ENCODE measurements at regions not wholly inside any gene's neighbourhood (a gene's known extent, or its start where the extent isn't known, plus 50 kb on each side); places are given as distances from the start of the nearest gene placed in this dataset.

- no peak overlapping the region for H2BK5ac ChIP-seq (ENCODE audit: insufficient read length, low read length)
- no peak for TF ChIP-seq CTCF (conservative IDR thresholded peaks at IDR 0.05)
- no peaks in the 10 kb centered on the region for H3K27me3 ChIP-seq (ENCODE audit: insufficient read depth, low read length)
- Mint-ChIP-seq H3K36me3 (ENCODE audit: insufficient read depth in 1 of 3, low read depth in 3 of 3) (no peaks in the 10 kb centered on the region; a peak in 1 of 7 replicates), H3K4me1 (peaks cover 12 to 16% of the 10 kb centered on the region in 2 experiments), H3K27ac (no peak overlapping the region), H3K9me3 (no peaks in the 10 kb centered on the region; a peak in 1 of 5 replicates), H3K4me3 (no peak overlapping the region), H3K27me3 (ENCODE audit: low read depth) (no peaks in the 10 kb centered on the region; the same call in 1 of the 2 replicates)
- WGBS (ENCODE audit: extremely low coverage, insufficient read length, low lambda C conversion rate) = no CpG with 5 or more reads among the region's 5 CpGs
- 0 out of 2 replicates have a peak, but pooled peaks cover 2% of the 10 kb centered on the region for H3K4me1 ChIP-seq (ENCODE audit: insufficient read depth, low read length)
- no peak overlapping the region for H2BK15ac ChIP-seq (ENCODE audit: low read depth, low read length)
- H3K27ac ChIP-seq (ENCODE audit: insufficient read length, low read depth, low read length) = no peak overlapping the region
- no peak overlapping the region for H3K18ac ChIP-seq (ENCODE audit: insufficient read length, low read depth, low read length)
- no peak overlapping the region for H2AFZ ChIP-seq (ENCODE audit: low read length)
- no peak overlapping the region for H2BK20ac ChIP-seq (ENCODE audit: low read depth, low read length, poor library complexity, severe bottlenecking)
- H4K5ac ChIP-seq (ENCODE audit: insufficient read length, low read depth, low read length) = no peak overlapping the region
- H4K8ac ChIP-seq (replicated peaks; ENCODE audit: insufficient read length, low read depth, low read length) = no peak overlapping the region
- no peak overlapping the region for H3K56ac ChIP-seq (ENCODE audit: insufficient read length, low read depth, low read length)
- no peak overlapping the region for H3K4me2 ChIP-seq (ENCODE audit: insufficient read depth, insufficient read length, low read length)
- H2BK12ac ChIP-seq (ENCODE audit: insufficient read length, low read depth, low read length) = no peak overlapping the region
- H4K91ac ChIP-seq (ENCODE audit: insufficient read length, low read depth, low read length) = no peak overlapping the region
- H3K9me3 ChIP-seq (ENCODE audit: control insufficient read depth, low read depth, low read length) = no peaks in the 10 kb centered on the region
- no peaks in the 10 kb centered on the region for H4K20me1 ChIP-seq (ENCODE audit: control insufficient read depth, insufficient read depth, insufficient read length)
- H3K23ac ChIP-seq (ENCODE audit: insufficient read length, low read depth, low read length) = no peak overlapping the region
- H3K23me2 ChIP-seq (ENCODE audit: insufficient read length, low read depth, low read length, poor library complexity, severe bottlenecking) = no peaks in the 10 kb centered on the region
- H3K4ac ChIP-seq (ENCODE audit: low read depth, low read length) = no peak overlapping the region
- DNase-seq = no peak
- H3K14ac ChIP-seq (ENCODE audit: insufficient read depth, low read length) = no peak overlapping the region
- H3K79me1 ChIP-seq (ENCODE audit: insufficient read depth, low read depth, low read length, poor library complexity, severe bottlenecking) = no peaks in the 10 kb centered on the region
- H3T11ph ChIP-seq (ENCODE audit: low read length) = no peak overlapping the region
- H3K9ac ChIP-seq (ENCODE audit: extremely low read depth, insufficient read length, low read length) = no peak overlapping the region
- H2AK5ac ChIP-seq (ENCODE audit: insufficient read length, low read length) = no peak overlapping the region
- H2BK120ac ChIP-seq (ENCODE audit: low read depth, low read length, poor library complexity, severe bottlenecking) = no peak overlapping the region
- H3K79me2 ChIP-seq (ENCODE audit: insufficient read depth, low read length) = no peaks in the 10 kb centered on the region
These were observed 60.4 kb upstream of the FICD start for GRCh38 chr12:108454539-108455139.
